MM.1S (cell line): ENCODE measurements at regions not wholly inside any gene's neighbourhood (a gene's known extent, or its start where the extent isn't known, plus 50 kb on each side); places are given as distances from the start of the nearest gene placed in this dataset.

Experiments used
- CTCF ChIP-seq: fragments of 300-600 bp; sonication (generic); IDR thresholded peaks from 2 replicates; pipeline ENCODE4 v1.5.1; 2016; ENCODE audit warnings: antibody characterized with exemption, low read length, mixed read lengths
- EZH2 ChIP-seq: fragments of 300-600 bp; sonication (generic); optimal IDR thresholded peaks from 2 replicates; pipeline ENCODE3; 2017; ENCODE audit warnings: low read depth, mild to moderate bottlenecking, antibody characterized with exemption, low read length, mixed read lengths
- EZH2phosphoT487 ChIP-seq: fragments of 300-600 bp; sonication (generic); IDR thresholded peaks from 2 replicates; pipeline ENCODE4 v1.6.1; 2018; ENCODE audit warnings: antibody characterized with exemption, low read length

- no peak for TF ChIP-seq CTCF
- no peak for TF ChIP-seq EZH2phosphoT487
- TF ChIP-seq EZH2: no peak
Observed at GRCh38 chr1:164932580-164932979, 373.6 kb downstream of the PBX1 start.
